HEK293 (cell line): ENCODE measurements at regions not wholly inside any gene's neighbourhood (a gene's known extent, or its start where the extent isn't known, plus 50 kb on each side); places are given as distances from the start of the nearest gene placed in this dataset.
"Not testable (repeated sequence)": the region's sequence is repeated elsewhere in the genome, so short reads cannot be mapped to it uniquely, and the experiment has no call there.

Source experiments
- CTCF ChIP-seq: fragments of 450-650 bp; formaldehyde crosslinking; IDR thresholded peaks from 2 replicates; pipeline ENCODE4 v1.5.1; 2016; ENCODE audit warnings: missing biosample characterization, missing genetic modification characterization
- ZBTB6 ChIP-seq: fragments of 450-650 bp; formaldehyde crosslinking; IDR thresholded peaks from 2 replicates; pipeline ENCODE4 v1.5.1; 2017; ENCODE audit warnings: missing biosample characterization, missing genetic modification characterization
- ZNF138 ChIP-seq: fragments of 450-650 bp; formaldehyde crosslinking; IDR thresholded peaks from 2 replicates; pipeline ENCODE4 v1.5.1; 2016; ENCODE audit warnings: missing biosample characterization, missing genetic modification characterization, borderline replicate concordance
- ZNF324 ChIP-seq: fragments of 450-650 bp; formaldehyde crosslinking; IDR thresholded peaks from 2 replicates; pipeline ENCODE4 v1.5.1; 2016; ENCODE audit warnings: missing biosample characterization, missing genetic modification characterization
- ZNF354C ChIP-seq: fragments of 450-650 bp; formaldehyde crosslinking; IDR thresholded peaks from 2 replicates; pipeline ENCODE4 v1.5.1; 2016; ENCODE audit warnings: missing biosample characterization, missing genetic modification characterization, low read depth, borderline replicate concordance
- ZNF624 ChIP-seq: fragments of 450-650 bp; formaldehyde crosslinking; IDR thresholded peaks from 2 replicates; pipeline ENCODE4 v1.5.1; 2017; ENCODE audit warnings: missing biosample characterization, missing genetic modification characterization
- ZNF76 ChIP-seq: fragments of 450-650 bp; formaldehyde crosslinking; IDR thresholded peaks from 2 replicates; pipeline ENCODE4; 2016; ENCODE audit warnings: low read depth, missing biosample characterization, missing genetic modification characterization, borderline replicate concordance
- ZSCAN18 ChIP-seq: fragments of 450-650 bp; formaldehyde crosslinking; IDR thresholded peaks from 2 replicates; pipeline ENCODE4 v1.5.1; 2016; ENCODE audit warnings: missing biosample characterization, missing genetic modification characterization

GRCh38 chr16:79937671-79938070 is 337.1 kb upstream of the MAF start:
- not testable (repeated sequence) for TF ChIP-seq ZSCAN18 (tag by site-specific recombination); ZNF76 (tag by site-specific recombination); CTCF; ZNF324 (tag by site-specific recombination); ZNF138; ZNF624 (tag by site-specific recombination); ZBTB6 (tag by site-specific recombination); ZNF354C (tag by site-specific recombination)
